IMR-90 (cell line): ENCODE measurements at regions not wholly inside any gene's neighbourhood (a gene's known extent, or its start where the extent isn't known, plus 50 kb on each side); places are given as distances from the start of the nearest gene placed in this dataset.

Experiments
- ATAC-seq: fragments of 200-7000 bp; cut with Tn5 transposase; 2 replicates; pipeline ENCODE4 v1.9.1; 2020; ENCODE audit warnings: low read depth, mild to moderate bottlenecking, moderate library complexity
- BruUV-seq: library from RNA; stranded (reverse); fragments of 400-500 nt; replicated peaks from 2 replicates; lab custom pipeline; 2021; lab: Mats Ljungman, UMichigan
- CTCF ChIA-PET: fragments of 300-600 bp; formaldehyde crosslinking; extraction: SDS; loops from one replicate; lab custom pipeline; 2021; ENCODE audit warnings: antibody characterized with exemption; lab: Yijun Ruan, JAX
- POLR2A ChIA-PET: fragments of 300-600 bp; sonication (Branson Sonifier 250); formaldehyde crosslinking; loops from one replicate; lab custom pipeline; 2022; ENCODE audit warnings: antibody characterized with exemption; ENCODE audit not compliant: unreplicated experiment; lab: Charles Lee
- DNase-seq: peaks from one replicate; pipeline ENCODE4 v3.0.0; 2013
- H2AFZ ChIP-seq: replicated peaks from 2 replicates; pipeline ENCODE3; 2013; ENCODE audit warnings: low read length, mild to moderate bottlenecking; ENCODE audit not compliant: poor library complexity
- H2AK5ac ChIP-seq: 2 replicates; pipeline ENCODE4 v1.6.1; 2013; ENCODE audit warnings: low read depth, low read length, inconsistent platforms
- H2AK9ac ChIP-seq: replicated peaks from 2 replicates; pipeline ENCODE3; 2013; ENCODE audit warnings: mild to moderate bottlenecking, low read depth, low read length, moderate library complexity; ENCODE audit not compliant: poor library complexity
- H2BK120ac ChIP-seq: 2 replicates; pipeline ENCODE4 v1.6.1; 2013; ENCODE audit warnings: low read depth, low read length, inconsistent platforms
- H2BK15ac ChIP-seq: 3 replicates; pipeline ENCODE4 v1.6.1; 2013; ENCODE audit warnings: low read depth, low read length, inconsistent platforms
- H2BK20ac ChIP-seq: 2 replicates; pipeline ENCODE4 v1.6.1; 2013; ENCODE audit warnings: low read depth, mild to moderate bottlenecking, inconsistent platforms, low read length, moderate library complexity
- H2BK5ac ChIP-seq: 2 replicates; pipeline ENCODE4 v1.6.1; 2013; ENCODE audit warnings: mild to moderate bottlenecking, low read depth, low read length, inconsistent platforms; ENCODE audit not compliant: poor library complexity, severe bottlenecking
- H3K14ac ChIP-seq: replicated peaks from 2 replicates; pipeline ENCODE4 v1.6.1; 2013; ENCODE audit warnings: low read depth, low read length, inconsistent platforms
- H3K18ac ChIP-seq: 2 replicates; pipeline ENCODE4 v1.6.1; 2013; ENCODE audit warnings: low read depth, low read length, control low read depth
- H3K23ac ChIP-seq: 2 replicates; pipeline ENCODE4 v1.6.1; 2013; ENCODE audit warnings: low read depth, low read length, inconsistent platforms
- H3K27ac ChIP-seq: 2 replicates; pipeline ENCODE4 v1.5.1; 2013; ENCODE audit warnings: mild to moderate bottlenecking, control low read depth, low read length; ENCODE audit not compliant: insufficient read depth
- H3K27me3 ChIP-seq: 2 replicates; pipeline ENCODE4 v1.6.1; 2013; ENCODE audit warnings: low read length; ENCODE audit not compliant: control insufficient read depth, insufficient read depth
- H3K36me3 ChIP-seq: 2 replicates; pipeline ENCODE4 v1.6.1; 2013; ENCODE audit warnings: low read length, mixed read lengths; ENCODE audit not compliant: control insufficient read depth, insufficient read depth
- H3K4ac ChIP-seq: 2 replicates; pipeline ENCODE4 v1.6.1; 2013; ENCODE audit warnings: low read depth, low read length, inconsistent platforms
- H3K4me1 ChIP-seq: 2 replicates; pipeline ENCODE4 v1.6.1; 2013; ENCODE audit warnings: low read length, mixed read lengths; ENCODE audit not compliant: control insufficient read depth, insufficient read depth
- H3K4me2 ChIP-seq: 2 replicates; pipeline ENCODE4 v1.6.1; 2013; ENCODE audit warnings: low read depth, mild to moderate bottlenecking, control low read depth, low read length, moderate library complexity
- H3K4me3 ChIP-seq: 2 replicates; pipeline ENCODE4 v1.5.1; 2013; ENCODE audit warnings: low read depth, mild to moderate bottlenecking, control low read depth, low read length, moderate library complexity; ENCODE audit not compliant: insufficient read depth
- H3K56ac ChIP-seq: 2 replicates; pipeline ENCODE4 v1.6.1; 2013; ENCODE audit warnings: low read length, inconsistent platforms; ENCODE audit not compliant: insufficient read depth; ENCODE audit errors: extremely low read depth
- H3K79me1 ChIP-seq, 2 experiments: 2 replicates each; pipeline ENCODE4 v1.6.1; 2013; ENCODE audit warnings: low read length in 2 of 2, inconsistent platforms in 1 of 2, low read depth in 1 of 2
- H3K9ac ChIP-seq: 2 replicates; pipeline ENCODE4 v1.6.1; 2013; ENCODE audit warnings: low read depth, low read length, control low read depth
- H3K9me1 ChIP-seq: 2 replicates; pipeline ENCODE4 v1.6.1; 2013; ENCODE audit warnings: low read length, inconsistent platforms; ENCODE audit not compliant: insufficient read depth
- H3K9me3 ChIP-seq: 2 replicates; pipeline ENCODE4 v1.6.1; 2013; ENCODE audit warnings: low read length; ENCODE audit not compliant: control insufficient read depth, insufficient read depth
- H4K20me1 ChIP-seq: 2 replicates; pipeline ENCODE4 v1.6.1; 2013; ENCODE audit warnings: low read length, inconsistent platforms; ENCODE audit not compliant: insufficient read depth
- H4K5ac ChIP-seq: 2 replicates; pipeline ENCODE4 v1.6.1; 2013; ENCODE audit warnings: mild to moderate bottlenecking, low read depth, low read length, control low read depth
- H4K8ac ChIP-seq, 2 experiments: 2 replicates each; pipeline ENCODE4 v1.6.1; 2013; ENCODE audit warnings: low read depth in 2 of 2, low read length in 2 of 2, control low read depth in 1 of 2, inconsistent platforms in 1 of 2
- H4K91ac ChIP-seq: 2 replicates; pipeline ENCODE4 v1.6.1; 2013; ENCODE audit warnings: low read depth, low read length, inconsistent platforms; ENCODE audit not compliant: insufficient read depth
- CEBPB ChIP-seq: IDR thresholded peaks from 2 replicates; pipeline ENCODE4 v1.6.1; 2012; ENCODE audit warnings: low read depth, low read length, improper control_type of control experiment
- FOS ChIP-seq: fragments of 150-350 bp; IDR thresholded peaks from 2 replicates; pipeline ENCODE4 v1.6.1; 2016; ENCODE audit warnings: low read depth, low read length
- MAFK ChIP-seq: IDR thresholded peaks from 2 replicates; pipeline ENCODE4 v1.6.1; 2012; ENCODE audit warnings: low read depth, low read length, improper control_type of control experiment
- MAZ ChIP-seq: IDR thresholded peaks from 2 replicates; pipeline ENCODE4 v1.6.1; 2012; ENCODE audit warnings: low read depth, mild to moderate bottlenecking, low read length, improper control_type of control experiment, moderate library complexity, borderline replicate concordance
- MXI1 ChIP-seq: IDR thresholded peaks from 2 replicates; pipeline ENCODE4 v1.6.1; 2012; ENCODE audit warnings: low read depth, mild to moderate bottlenecking, low read length, moderate library complexity, borderline replicate concordance
- NFE2L2 ChIP-seq: fragments of 150-350 bp; IDR thresholded peaks from 2 replicates; pipeline ENCODE4 v1.6.1; 2016; ENCODE audit warnings: low read depth, mild to moderate bottlenecking, low read length
- POLR2A ChIP-seq: IDR thresholded peaks from 2 replicates; pipeline ENCODE4 v1.6.1; 2012; ENCODE audit warnings: mild to moderate bottlenecking, low read depth, low read length
- RAD21 ChIP-seq: IDR thresholded peaks from 2 replicates; pipeline ENCODE4 v1.6.1; 2012; ENCODE audit warnings: low read length, improper control_type of control experiment
- RCOR1 ChIP-seq: IDR thresholded peaks from 2 replicates; pipeline ENCODE4 v1.6.1; 2012; ENCODE audit warnings: mild to moderate bottlenecking, low read length, improper control_type of control experiment; ENCODE audit not compliant: insufficient replicate concordance
- WGBS, 2 experiments: methylation state at CpG; one replicate each; pipeline versions ENCODE4 v1.1.5 to v1.1.7; 2013; ENCODE audit warnings: missing lambda C conversion rate in 2 of 2; ENCODE audit not compliant: insufficient read length in 1 of 2; ENCODE audit errors: extremely low coverage in 2 of 2; 5-methylcytosine and 5-hydroxymethylcytosine counted together
- dilution Hi-C: fragments of 300-500 bp; cut with HindIII; formaldehyde crosslinking; loops from one replicate; pipeline ENCODE4 v1.14.3; 2018; ENCODE audit warnings: low sequenced_read_pairs; ENCODE audit not compliant: unreplicated experiment
- in situ Hi-C: fragments of 300-500 bp; cut with MboI; formaldehyde crosslinking; loops from 3 replicates; pipeline ENCODE4 v1.14.3; 2019; ENCODE audit warnings: low sequenced_read_pairs, inconsistent platforms, mixed read lengths
- intact Hi-C: fragments of 100-400 bp; cut with micrococcal nuclease; formaldehyde crosslinking; loops from 2 replicates; pipeline ENCODE4 v1.10.0; 2022
- TF ChIP-seq, protein P1 (sequence below): fragments of 150-350 bp; IDR thresholded peaks from 2 replicates; pipeline ENCODE4 v1.6.1; 2017; ENCODE audit warnings: mild to moderate bottlenecking, antibody characterized with exemption, low read length, low read depth

DNA sequence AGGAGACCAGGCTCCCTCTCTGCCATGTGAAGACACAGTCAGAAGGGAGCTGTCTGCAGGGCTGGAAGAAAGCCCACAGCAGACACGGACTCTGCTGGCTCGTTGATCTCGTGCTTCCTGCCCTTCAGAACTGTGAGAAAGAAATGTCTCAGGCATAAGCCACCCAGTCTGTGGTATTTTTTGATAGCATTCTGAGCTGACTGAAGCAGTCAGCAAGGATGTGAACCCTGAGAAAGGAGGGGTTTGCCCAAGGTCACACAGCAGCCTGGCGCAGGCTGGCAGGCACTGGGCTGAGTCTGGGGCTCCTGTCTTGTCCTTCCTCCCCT, 255.1 kb upstream of the B3GAT1 start:
- BruUV-seq = no TSS peak
- Histone ChIP-seq H2AK5ac (no peak overlapping the region), H3K27ac (no peak overlapping the region), H3K18ac (no peak overlapping the region), H2AK9ac (no peak overlapping the region), H3K4me1 (no peaks in the 10 kb centered on the region), H3K4ac (no peak overlapping the region), H3K4me2 (no peak overlapping the region), H4K91ac (no peak overlapping the region), H3K9me3 (peaks cover 70% of the 10 kb centered on the region), H3K4me3 (no peak overlapping the region), H2BK120ac (no peak overlapping the region), H3K56ac (no peak overlapping the region), H3K9me1 (no peaks in the 10 kb centered on the region), H2BK5ac (no peak overlapping the region), H3K36me3 (no peaks in the 10 kb centered on the region), H4K5ac (no peak overlapping the region), H3K27me3 (no peaks in the 10 kb centered on the region), H2BK15ac (no peak overlapping the region), H3K14ac (no peak overlapping the region), H2AFZ (no peak overlapping the region), H3K79me1 (no peaks in the 10 kb centered on the region), H3K9ac (no peak overlapping the region), H4K8ac (no peak overlapping the region), H4K20me1 (no peaks in the 10 kb centered on the region), H2BK20ac (no peak overlapping the region), H3K23ac (no peak overlapping the region)
- intact Hi-C loops (no loop called here), dilution Hi-C loops (no loop called here), in situ Hi-C loops (no loop called here)
- no peak for TF ChIP-seq MAFK
- TF ChIP-seq RAD21 = no peak
- TF ChIP-seq RCOR1 = no peak
- TF ChIP-seq FOS = no peak
- TF ChIP-seq NFE2L2 = no peak
- no peak for TF ChIP-seq MXI1
- TF ChIP-seq, protein P1, sequence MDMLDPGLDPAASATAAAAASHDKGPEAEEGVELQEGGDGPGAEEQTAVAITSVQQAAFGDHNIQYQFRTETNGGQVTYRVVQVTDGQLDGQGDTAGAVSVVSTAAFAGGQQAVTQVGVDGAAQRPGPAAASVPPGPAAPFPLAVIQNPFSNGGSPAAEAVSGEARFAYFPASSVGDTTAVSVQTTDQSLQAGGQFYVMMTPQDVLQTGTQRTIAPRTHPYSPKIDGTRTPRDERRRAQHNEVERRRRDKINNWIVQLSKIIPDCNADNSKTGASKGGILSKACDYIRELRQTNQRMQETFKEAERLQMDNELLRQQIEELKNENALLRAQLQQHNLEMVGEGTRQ = no peak
- no peak for TF ChIP-seq POLR2A
- no peak for TF ChIP-seq CEBPB
- no peak for TF ChIP-seq MAZ
- ChIA-PET POLR2A (no interaction called here), CTCF (no interaction called here)
- DNase-seq = no peak
- no peak for ATAC-seq
- 25% methylated on average over 3 of the region's 4 CpGs; no CpG with 5 or more reads in 1 of the 2 experiments for WGBS, 2 experiments
